HG03354 (cell line): ENCODE measurements at regions not wholly inside any gene's neighbourhood (a gene's known extent, or its start where the extent isn't known, plus 50 kb on each side); places are given as distances from the start of the nearest gene placed in this dataset.
"Not testable (repeated sequence)": the region's sequence is repeated elsewhere in the genome, so short reads cannot be mapped to it uniquely, and the experiment has no call there.

ENCODE experiments used
- ATAC-seq: cut with Tn5 transposase; IDR thresholded peaks from one replicate; pipeline ENCODE4 v1.9.1; 2021; ENCODE audit warnings: mild to moderate bottlenecking; ENCODE audit not compliant: unreplicated experiment, poor library complexity, severe bottlenecking

DNA sequence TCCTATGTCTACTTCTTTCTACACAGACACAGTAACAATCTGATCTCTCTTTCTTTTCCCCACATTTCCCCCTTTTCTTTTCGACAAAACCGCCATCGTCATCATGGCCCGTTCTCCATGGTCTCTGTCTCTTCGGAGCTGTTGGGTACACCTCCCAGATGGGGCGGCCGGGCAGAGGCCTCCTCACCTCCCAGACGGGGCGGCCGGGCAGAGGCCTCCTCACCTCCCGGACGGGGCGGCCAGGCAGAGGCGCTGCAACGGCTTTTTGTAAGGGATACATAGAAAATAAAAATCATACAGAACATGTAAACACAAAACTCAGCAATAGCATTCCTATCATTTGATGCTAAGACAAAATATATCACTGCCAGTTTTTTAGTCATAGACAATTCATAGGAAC lies 57.2 kb upstream of the USP25 start:
- not testable (repeated sequence) for ATAC-seq

DNA sequence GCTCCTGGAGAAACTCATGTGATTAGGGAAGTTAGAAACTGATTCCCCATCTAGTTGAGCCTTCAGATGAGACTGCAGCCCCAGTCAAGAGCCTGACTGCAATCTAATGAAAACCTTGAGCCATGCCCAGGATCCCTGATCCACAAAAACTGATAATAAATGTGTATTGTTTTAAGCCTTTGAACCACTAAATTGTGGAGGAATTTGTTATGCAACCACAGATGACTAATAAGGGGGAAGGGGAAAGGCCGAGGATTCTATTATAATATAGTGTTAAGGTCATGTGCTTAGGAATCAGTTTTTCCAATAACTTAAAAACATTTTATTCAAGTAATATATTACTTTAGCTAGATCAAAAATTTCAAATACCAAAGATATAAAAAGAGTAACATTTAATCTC lies 52.8 kb upstream of the USP25 start:
- ATAC-seq = no peak

DNA sequence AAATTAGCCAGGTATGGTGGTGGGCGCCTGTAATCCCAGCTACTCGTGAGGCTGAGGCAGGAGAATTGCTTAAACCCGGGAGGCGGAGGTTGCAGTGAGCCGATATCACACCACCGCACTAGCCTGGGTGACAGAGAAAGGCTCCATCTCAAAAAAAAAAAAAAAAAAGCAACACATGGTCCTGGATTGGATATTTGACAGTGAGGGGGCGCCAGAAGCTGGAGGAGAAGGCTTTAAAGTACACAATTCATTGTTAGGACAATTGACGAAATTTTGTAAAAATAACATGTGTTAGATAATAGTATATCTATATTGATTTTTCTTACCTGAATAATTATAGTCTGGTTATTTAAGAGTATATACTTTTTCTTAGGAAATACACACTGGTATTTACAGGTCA lies 50.2 kb upstream of the USP25 start:
- no peak for ATAC-seq
